ENCODE measurements at regions not wholly inside any gene's neighbourhood (a gene's known extent, or its start where the extent isn't known, plus 50 kb on each side); places are given as distances from the start of the nearest gene placed in this dataset.
"Not testable (repeated sequence)": the region's sequence is repeated elsewhere in the genome, so short reads cannot be mapped to it uniquely, and the experiment has no call there.

DNA sequence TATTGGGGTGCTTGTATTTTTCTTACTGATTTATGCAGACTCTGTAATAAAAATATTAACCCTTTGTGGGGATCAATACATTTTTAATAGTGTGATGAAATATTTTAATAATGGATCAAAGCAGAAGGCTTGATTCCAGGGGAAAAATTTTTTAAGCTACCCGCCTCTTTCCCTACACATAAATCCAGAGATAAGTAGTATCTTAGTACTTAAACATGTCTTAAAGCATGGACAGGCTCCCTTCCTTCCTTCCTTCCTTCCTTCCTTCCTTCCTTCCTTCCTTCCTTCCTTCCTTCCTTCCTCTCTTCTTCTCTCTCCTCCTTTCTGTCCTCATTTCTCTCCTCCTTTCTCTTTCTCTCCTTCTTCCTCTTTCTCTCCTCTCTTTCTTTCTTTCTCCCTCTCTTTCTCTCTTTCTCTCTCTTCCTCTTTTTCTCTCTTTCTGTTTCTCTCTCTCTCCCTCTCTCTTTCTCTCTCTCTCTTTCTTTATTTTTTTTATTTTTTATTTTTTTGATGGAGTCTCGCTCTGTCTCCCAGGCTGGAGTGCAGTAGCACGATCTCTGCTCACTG is 78.0 kb upstream of the SPRY4 start:
- no peak for DNase-seq

DNA sequence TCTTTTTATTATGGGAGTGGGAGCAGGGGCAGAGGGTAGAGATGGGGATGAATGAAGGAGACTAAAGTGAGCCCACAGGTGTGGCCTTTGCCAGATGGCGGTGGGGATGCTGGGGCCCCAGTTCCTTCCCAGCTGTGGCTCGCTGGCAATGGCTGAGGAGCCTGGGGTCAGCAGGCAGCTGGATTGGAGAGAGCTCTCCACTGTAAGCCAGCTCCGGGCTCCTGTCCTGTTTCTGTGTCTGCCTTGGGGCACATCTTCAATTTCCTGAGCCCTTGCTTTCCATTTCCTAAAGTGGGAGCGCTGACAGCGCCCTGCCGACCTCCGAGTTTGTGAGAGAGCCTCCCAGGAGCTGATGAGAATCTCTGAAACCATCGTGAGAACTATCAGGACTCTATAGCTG is 75.6 kb upstream of the SPRY4 start:
- DNase-seq: no peak

DNA sequence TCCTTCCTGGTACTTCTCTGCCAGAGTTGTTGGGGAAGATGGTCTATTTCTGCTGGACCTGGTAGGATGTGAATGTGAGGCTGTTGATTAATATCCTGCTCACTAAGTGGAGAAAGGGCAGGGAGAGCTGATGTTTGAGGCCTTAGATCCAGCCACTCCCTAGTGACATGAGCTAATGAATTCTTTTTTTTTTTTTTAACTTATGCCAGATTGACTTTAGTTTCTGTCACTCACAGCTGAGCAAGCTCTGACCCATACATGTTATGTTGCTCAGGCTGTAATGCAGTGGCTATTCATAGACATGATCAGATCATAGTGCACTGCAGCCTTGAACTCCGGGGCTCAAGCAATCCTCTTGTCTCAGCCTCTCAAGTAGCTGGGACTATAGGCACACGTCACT is 75.1 kb upstream of the SPRY4 start:
- no peak for DNase-seq

DNA sequence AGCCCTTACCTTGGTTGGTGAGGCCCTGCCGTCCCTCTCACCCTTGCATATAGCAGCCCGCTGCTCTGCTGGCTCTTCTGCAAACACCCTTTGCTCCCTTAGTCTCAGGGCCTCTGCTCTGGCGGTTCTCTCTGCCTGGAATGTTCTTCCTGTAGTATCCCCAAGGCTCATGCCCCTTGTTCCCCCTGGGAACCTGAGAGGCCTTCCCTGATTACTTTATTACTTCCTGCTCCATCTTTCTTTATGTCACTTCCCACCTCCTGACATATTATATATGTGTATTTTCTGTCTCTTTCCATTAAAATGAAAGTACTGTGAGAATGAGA is 73.9 kb upstream of the SPRY4 start:
- no peak for DNase-seq

DNA sequence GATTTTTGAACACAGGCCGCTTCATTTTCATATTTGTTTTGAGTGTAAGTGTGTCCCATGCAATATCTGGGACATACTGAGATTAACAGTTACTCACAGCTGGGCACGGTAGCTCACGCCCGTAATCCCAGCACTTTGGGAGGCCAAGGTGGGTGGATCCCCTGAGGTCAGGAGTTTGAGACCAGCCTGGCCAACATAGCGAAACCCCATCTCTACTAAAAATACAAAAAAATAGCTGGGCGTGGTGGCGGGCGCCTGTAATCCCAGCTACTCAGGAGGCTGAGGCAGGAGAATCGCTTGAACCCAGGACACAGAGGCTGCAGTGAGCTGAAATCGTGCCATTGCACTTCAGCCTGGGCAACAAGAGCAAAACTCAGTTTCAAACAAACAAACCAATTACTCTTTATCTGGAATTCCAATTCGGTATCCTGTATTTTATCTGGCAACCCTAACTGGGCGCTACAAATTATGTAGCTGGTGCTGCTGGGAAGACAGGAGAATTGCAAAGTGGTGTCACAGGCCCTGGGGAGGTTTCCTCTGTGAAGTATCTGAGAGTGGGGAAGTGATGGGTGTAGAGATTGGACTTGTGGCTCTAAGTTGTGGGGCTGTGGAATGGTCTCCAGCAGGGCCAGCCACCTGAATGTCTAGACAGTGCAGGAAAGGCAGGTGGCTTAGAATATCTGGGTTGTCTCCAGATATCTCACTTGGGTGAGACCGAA is 73.3 kb upstream of the SPRY4 start:
- DNase-seq: not testable (repeated sequence)

DNA sequence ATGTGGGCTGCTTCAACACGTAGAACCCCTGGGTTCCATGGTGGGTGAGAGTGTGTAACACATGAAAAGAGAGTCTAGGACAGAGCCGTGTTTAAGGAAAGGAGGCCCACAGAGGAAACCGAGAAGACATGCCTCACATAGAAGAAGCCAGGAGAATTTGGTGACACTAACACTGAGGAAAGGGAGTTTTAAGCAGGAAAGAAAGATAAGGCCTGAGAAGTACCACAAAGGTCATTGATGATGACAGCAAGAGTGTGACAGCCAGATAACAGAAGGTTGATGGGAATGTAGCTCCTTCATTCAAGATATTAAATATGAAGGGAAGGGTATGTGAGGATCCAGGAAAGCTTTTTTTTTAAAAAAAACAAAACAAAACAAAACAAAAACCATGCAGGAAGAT is 72.4 kb upstream of the SPRY4 start:
- no peak for DNase-seq

DNA sequence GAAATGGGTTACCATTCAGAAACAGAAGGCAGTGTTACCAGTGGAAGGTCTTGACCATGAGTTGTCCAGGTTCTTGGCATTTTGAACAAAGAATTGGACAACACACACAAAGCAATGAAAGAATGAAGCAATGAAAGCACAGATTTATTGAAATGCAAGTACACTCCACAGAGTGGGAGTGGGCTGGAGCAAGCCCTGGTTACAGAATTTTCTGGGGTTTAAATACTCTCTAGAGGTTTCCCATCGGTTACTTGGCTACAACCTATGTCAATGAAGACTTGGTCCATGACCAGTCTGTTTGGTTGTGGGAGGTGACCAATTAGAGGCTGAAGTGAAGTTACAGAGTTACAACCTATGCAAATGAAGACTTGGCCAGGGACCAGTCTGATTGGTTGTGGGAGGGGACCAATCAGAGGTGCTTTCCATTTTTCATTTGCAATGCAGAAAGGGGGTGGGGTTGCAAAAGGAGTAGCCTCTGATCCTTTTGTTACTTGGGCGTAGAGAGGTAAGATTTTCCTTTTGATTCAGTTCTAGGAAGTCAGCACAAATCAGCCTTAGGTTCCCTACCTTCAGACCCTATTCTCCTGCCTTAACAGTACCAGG is 71.7 kb upstream of the SPRY4 start:
- DNase-seq: no peak

DNA sequence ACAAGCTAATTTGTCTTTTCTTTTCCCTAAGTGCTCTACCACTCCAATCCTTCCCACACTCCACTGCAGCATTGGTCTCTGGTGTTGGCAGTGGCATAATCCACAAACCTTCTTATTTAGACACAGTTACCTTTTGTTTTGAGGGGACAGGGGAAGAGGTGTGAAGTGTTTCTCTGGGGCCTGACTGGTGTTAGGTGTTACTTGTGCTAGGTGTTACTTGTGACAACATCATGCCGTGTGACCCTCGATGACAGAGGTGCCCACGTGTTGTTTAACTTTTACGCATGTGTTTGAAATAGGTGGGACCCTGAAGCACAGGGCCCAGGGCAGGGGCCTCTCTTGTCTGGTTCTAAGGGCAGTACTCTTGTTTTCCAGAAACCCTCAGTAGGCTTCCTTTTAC is 70.5 kb upstream of the SPRY4 start:
- DNase-seq: no peak

DNA sequence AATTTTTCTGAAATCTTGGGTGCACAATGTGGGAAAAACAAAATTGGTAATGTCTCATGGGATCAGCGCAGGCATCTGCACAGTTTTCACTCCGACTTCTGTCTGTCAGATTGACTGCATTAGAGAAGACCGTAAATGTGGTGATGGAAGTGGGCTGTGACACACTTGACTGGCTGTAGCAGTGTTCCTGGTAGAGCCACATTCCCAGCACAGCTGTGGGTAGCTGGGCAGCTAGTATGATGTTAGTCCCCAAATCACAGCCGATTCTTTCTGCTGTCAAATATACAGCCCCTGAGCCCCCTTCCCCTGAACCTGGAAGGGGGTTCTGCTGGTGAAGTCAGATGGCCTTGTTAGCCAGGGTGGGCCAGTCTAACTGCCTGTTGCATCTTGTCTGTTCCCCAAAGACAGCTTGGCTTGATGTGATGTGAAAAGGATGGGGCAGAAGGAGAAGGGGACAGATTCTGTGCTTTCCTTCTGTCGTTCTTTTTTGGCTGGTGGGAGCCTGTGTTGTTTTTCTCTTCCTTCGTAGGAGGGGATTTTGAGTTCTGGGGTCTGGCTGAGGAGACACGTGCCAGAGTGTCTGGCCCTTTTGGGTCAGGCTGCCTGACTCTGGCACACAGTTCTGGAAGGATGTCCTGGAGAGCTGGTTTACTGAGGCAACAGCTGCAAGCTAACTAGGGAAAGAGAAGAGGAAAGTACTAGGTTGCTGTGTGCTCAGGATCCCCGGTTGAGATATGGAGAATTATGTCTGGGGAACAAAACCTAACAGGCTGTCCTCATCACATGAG is 66.4 kb upstream of the SPRY4 start:
- no peak for DNase-seq

DNA sequence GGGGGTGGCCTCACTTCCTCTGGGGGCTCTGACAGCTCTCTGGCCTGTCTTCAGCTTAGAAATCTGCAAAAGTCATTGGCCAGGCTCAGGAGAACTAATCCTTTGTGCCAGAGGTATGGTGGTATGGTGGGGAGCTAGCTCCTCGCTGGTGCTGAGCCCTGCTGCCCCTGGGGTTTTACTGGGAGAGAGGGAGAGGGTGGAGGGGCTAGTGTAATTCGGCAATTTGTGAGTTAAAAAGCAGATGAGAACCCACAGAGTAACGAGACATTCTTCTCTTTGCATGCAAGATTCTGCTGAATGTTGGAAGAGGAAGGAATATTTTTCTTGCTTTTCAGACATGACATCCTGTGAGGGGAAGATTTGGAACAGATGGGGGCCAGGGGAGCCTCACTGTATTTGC is 65.5 kb upstream of the SPRY4 start:
- DNase-seq: no peak

DNA sequence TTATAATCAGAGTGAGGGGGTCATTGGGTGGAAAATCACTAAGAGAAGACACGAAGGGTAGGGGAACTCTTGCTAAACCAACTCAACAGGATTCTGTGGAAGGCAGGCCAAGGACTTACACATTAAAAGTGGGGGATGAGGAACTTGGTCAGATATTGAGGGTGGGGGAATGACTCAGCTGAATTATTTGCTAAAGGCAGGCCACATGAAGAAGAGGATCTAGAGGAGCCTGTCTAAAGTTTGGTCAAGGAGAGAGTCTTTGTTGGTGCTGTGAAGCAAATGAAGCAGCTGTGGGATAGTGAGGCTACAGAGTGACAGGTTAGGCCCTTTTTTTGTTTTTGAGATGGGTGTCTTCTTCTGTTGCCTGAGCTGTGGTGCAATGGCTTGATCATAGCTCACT is 63.9 kb upstream of the SPRY4 start:
- no peak for DNase-seq

DNA sequence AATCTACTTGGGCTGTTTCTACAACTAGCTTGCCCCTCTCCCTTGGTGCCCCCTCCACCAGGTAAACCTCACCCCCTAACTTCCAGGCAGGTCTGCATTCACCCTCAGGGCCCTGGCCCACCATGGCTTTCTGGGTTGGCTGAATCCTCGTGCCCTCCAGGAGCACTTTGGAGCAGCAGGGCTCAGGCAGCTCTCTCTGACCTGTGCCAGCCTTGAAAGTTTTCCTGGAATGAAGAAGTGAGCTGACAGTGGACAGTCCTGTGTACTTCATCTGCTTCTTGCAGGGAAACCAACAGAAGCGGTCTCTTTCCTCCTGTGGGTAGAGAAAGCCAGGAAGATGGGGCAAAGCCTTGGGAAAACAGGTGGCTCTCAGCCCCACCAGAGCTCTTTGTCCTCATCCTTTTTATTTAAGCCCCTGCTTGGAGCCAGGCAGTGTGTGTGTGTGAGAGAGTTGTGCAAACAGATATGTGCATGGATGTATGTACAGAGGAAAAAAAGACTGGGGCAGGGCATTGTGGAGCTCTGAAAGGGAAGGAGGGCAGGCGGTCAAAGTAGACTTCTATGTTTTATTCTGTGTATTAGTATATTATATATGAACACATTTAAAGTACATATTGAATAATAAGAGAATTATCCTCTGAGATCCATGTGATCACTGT is 62.3 kb upstream of the SPRY4 start:
- DNase-seq: no peak

DNA sequence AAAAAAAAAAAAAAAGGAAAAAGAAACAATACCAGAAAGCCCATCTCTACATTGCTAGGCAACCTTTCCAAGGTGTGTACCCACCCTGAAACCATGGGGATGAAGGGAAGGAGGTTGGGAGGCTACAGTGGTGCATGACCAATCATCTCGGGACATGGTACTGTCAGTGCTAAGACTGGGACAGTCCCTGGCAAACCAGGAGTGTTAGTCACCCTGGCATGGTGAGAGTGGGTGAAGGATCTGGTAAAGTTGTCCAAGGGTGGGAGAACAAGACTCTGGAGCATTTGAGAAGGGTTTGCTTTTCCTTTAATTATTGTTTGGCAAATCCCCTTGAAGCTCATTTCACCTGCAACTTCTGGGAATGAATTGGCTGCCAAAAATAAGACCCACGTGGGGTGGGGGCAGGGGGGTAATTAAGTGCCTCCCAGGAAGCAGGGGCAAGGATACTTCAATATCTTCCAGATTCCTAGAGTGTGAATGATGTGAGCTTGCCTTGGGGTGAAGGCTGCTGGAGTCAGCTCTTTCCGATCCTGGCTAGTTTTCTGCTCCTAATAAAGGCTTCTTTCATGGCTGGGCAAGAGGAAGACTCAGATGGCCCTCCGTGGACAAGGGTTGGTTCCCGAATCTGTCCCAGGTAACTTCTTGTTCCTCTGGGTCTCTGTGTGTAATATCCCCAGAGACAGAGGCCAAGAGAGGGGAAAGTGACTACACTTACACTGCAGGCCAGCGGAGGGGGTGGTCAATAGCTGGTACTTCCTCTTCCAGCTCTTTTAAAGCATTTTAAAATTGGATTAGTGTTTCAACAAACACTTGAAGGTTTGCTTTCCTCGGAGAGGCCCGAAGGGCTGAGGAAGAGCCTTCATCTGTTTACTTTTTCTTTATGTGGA is 61.6 kb upstream of the SPRY4 start:
- no peak for DNase-seq

DNA sequence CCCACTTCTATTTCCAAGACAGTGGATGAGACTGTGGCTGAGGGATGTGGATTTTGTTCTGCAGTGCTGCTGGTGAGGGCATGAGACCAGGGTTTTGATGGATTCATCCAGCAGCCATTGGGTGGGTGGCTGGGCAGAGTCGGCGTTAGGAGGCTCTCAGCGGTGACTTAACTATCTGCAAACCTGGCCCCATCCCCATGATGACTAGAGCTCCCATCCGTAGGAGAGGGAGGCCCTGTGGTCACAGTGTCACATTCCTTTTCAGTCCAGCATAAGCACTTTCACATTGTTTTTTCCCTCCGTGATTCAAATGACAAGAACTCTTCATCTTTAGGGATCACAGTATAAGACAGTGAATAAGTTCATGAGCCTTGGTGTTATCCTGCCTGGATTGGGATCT is 60.4 kb upstream of the SPRY4 start:
- no peak for DNase-seq

DNA sequence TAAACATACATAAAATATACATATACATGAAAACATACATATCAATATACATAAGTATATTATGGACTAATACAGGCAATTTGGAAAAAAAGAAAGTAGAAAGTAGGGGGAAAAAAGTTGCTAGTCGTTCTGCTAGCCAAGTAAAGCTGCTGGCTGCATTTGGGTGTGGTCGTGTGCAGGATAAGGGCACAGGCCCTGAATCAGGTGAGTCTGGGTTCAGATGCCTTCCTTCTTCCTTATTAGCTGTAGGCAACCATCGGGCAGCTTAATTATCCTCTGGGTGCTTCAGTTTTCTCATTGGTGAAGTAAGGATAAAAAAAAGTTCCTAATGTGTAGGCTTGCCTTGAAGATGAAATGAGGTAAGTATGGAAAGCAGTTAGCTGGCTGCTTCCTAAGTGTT is 59.2 kb upstream of the SPRY4 start:
- no peak for DNase-seq

DNA sequence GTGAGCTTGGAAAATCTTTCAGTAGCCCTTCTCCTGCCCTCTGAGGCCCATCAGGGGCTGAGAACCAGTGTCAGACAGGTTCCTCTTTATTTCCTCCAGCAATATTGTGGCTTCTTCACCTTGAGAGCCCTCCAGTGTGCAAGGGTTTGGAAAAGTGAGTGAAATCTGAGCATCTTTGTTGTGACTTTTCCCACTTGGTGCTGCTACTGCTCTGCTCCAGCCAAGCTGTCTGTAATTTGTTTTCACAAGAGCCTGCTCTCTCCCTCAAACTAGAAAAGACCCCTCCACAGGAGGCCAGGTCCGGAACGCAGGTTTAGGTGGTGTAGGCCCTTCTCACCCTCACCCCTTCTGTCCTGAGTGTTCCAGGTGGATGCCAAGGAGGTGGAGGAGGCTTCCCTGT is 57.4 kb upstream of the SPRY4 start:
- no peak for DNase-seq

DNA sequence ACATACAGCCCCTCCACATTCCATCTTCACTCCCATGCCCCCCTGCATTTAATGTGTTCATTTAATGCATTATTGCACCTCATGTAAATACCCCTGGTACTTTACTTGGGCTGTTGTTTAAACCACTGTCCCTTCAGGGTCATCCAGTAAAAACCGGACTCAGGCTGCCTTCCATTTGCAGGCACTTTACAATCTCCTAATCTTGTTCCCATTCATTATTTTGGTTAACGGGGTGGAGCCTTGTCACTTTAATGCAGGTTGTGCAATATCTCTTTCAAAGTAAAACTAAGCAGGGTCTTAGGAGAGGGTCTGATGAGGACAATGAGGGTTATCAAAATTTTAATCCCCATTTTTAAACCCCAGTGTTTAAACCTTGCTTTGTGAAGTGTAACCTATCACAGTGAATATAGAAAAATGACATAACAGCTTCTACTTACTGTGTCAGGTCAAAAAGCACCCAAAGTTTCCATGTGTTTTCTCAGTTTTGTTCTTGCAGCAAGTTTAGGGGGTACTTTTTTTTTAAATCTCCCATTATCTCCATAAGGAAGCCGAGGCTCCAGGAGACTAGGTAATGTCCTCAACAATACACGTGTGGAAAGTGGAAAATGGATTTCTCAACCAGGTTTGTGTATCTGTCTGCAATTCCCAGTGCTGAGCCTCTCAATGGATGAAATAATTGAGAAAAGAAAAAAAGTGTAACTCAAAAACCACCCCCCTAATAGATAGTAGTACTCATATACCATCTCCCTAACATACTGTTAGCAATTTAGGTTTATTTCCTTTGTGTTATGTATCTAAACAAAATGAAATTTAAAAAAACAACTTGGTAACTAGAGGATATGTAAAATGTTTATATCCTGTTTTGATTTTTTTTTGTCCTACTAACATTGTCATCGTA is 54.2 kb upstream of the SPRY4 start:
- DNase-seq: no peak

DNA sequence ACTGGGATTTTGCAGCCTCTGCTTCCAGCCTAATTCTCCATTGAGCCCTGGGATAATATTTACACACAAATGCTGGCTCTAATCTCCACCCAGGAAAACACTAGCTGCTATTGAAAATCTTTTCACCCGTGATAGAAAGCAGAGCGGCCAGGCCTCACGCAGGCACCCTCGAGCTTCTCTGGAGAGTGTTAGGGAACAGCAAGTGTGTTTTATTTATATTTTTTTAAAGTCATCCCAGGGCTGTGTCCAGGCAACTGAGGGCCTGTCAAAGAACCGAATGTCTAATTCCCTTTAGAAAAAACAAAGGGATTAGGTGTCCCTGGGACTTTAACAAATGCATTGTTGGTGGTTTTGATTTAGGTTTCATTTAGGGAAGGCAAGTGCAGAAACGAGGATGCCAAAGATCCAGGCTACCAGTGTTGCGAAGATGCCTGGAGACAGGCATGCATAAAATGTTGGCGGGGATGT is 51.2 kb upstream of the SPRY4 start:
- no peak for DNase-seq
